Esophagus squamous epithelium (tissue), 4 donors: ENCODE measurements at regions not wholly inside any gene's neighbourhood (a gene's known extent, or its start where the extent isn't known, plus 50 kb on each side); places are given as distances from the start of the nearest gene placed in this dataset.

Experiments
- POLR2A ChIP-seq, 4 donors: fragments of 450-650 bp; IDR thresholded peaks; one replicate each; pipeline ENCODE4 v1.6.1; 2017; ENCODE audit warnings: antibody characterized with exemption in 4 of 4, mild to moderate bottlenecking in 4 of 4, moderate library complexity in 3 of 4
- TF ChIP-seq, protein P1 (sequence below), 6 experiments: fragments of 450-650 bp in 4 of 6; fragments of 200-600 bp in 2 of 6; sonication (generic) in 2 of 6; IDR thresholded peaks; one replicate each; pipeline ENCODE4 v1.5.1; 2016 to 2019; ENCODE audit warnings: antibody characterized with exemption in 6 of 6, mild to moderate bottlenecking in 4 of 6, moderate library complexity in 4 of 6

DNA sequence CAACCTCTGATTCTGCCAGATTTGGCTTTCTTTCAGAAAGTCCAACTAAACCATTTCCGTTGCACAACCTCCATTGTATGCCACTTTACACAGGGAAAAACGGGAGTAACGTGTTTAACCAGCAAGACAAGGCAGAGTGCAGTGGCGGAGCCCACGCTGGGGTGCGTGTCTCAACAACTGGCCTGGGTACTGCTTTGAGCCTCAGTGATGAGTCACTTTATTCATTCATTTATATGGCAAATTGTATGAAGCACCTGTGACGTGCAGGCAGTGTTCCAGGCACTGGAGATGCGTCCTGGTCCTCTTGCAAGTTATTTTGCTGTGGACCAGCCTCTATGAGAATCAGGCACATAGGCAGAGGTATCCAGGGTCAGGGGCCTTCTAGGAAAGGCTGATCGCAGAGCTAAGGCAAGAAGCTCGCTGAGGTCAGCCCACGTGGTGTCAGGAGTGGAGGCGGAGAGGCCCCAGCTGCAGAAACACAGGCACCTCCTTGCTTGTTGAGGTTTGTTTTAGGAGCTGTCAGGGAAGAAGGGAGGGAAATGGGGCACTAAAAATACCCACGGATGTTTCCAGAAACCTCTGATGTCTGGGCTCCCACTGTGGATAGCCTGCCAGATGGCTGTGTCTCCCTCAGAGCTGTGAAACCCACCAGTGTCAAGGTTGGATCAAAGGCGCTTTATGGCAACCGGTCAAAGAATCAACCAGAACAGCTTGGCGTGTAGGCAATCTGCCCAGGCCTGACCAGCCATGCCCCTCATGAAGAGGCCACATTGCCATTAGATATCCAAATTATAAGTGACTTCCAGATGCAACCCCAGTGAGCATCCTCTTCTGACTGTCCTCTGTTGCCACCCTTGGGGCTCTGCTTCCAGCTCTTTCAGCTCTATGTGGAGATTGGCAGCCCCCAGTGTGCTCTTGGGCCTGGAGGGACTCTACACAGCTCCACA is 157.2 kb downstream of the CD83 start:
- TF ChIP-seq, protein P1, sequence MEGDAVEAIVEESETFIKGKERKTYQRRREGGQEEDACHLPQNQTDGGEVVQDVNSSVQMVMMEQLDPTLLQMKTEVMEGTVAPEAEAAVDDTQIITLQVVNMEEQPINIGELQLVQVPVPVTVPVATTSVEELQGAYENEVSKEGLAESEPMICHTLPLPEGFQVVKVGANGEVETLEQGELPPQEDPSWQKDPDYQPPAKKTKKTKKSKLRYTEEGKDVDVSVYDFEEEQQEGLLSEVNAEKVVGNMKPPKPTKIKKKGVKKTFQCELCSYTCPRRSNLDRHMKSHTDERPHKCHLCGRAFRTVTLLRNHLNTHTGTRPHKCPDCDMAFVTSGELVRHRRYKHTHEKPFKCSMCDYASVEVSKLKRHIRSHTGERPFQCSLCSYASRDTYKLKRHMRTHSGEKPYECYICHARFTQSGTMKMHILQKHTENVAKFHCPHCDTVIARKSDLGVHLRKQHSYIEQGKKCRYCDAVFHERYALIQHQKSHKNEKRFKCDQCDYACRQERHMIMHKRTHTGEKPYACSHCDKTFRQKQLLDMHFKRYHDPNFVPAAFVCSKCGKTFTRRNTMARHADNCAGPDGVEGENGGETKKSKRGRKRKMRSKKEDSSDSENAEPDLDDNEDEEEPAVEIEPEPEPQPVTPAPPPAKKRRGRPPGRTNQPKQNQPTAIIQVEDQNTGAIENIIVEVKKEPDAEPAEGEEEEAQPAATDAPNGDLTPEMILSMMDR (IDR thresholded peaks at IDR 0.05): no peak
- no peak for TF ChIP-seq POLR2A (IDR thresholded peaks at IDR 0.05)
